B cell (primary cell): ENCODE measurements at regions not wholly inside any gene's neighbourhood (a gene's known extent, or its start where the extent isn't known, plus 50 kb on each side); places are given as distances from the start of the nearest gene placed in this dataset.

Source experiments
- EZH2 ChIP-seq: IDR thresholded peaks from 2 replicates; pipeline ENCODE4 v1.6.1; 2012; ENCODE audit warnings: borderline replicate concordance, low read depth, mild to moderate bottlenecking, moderate library complexity, low read length; ENCODE audit not compliant: insufficient read depth, poor library complexity, severe bottlenecking
- TF ChIP-seq, protein P1 (sequence below): fragments of 200-600 bp; IDR thresholded peaks from one replicate; pipeline ENCODE4 v1.8.0; 2022; ENCODE audit warnings: antibody characterized with exemption, mild to moderate bottlenecking

GRCh38 chr6:77017537-77017936, 445.8 kb downstream of the HTR1B start:
- TF ChIP-seq, protein P1, sequence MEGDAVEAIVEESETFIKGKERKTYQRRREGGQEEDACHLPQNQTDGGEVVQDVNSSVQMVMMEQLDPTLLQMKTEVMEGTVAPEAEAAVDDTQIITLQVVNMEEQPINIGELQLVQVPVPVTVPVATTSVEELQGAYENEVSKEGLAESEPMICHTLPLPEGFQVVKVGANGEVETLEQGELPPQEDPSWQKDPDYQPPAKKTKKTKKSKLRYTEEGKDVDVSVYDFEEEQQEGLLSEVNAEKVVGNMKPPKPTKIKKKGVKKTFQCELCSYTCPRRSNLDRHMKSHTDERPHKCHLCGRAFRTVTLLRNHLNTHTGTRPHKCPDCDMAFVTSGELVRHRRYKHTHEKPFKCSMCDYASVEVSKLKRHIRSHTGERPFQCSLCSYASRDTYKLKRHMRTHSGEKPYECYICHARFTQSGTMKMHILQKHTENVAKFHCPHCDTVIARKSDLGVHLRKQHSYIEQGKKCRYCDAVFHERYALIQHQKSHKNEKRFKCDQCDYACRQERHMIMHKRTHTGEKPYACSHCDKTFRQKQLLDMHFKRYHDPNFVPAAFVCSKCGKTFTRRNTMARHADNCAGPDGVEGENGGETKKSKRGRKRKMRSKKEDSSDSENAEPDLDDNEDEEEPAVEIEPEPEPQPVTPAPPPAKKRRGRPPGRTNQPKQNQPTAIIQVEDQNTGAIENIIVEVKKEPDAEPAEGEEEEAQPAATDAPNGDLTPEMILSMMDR, result no peak
- no peak for TF ChIP-seq EZH2
